H1 (cell line): ENCODE measurements at regions not wholly inside any gene's neighbourhood (a gene's known extent, or its start where the extent isn't known, plus 50 kb on each side); places are given as distances from the start of the nearest gene placed in this dataset.

Experiments used
- CTCF ChIA-PET: fragments of 300-600 bp; sonication (Branson Sonifier 250); formaldehyde crosslinking; loops from one replicate; lab custom pipeline; 2021; ENCODE audit not compliant: partially characterized antibody; lab: Charles Lee
- POLR2A ChIA-PET: fragments of 300-600 bp; sonication (Branson Sonifier 250); formaldehyde crosslinking; loops from one replicate; lab custom pipeline; 2021; ENCODE audit warnings: inconsistent platforms; ENCODE audit not compliant: partially characterized antibody; lab: Charles Lee
- DNase-seq, 2 experiments: peaks; one replicate each; pipeline versions ENCODE4 v3.0.0 to v3.0.0-alpha.2; 2010 to 2022; ENCODE audit warnings: low spot score in 2 of 2, low read depth in 1 of 2, mixed read lengths in 1 of 2
- FAIRE-seq: peaks from 2 replicates; lab custom pipeline; 2011; peaks lifted over from hg19 to GRCh38; lab: Jason Lieb, UNC
- H2AFZ ChIP-seq: 2 replicates; pipeline ENCODE4 v1.8.1; 2012; ENCODE audit warnings: low read length, inconsistent platforms
- H2AK5ac ChIP-seq: 2 replicates; pipeline ENCODE4 v1.6.1; 2013; ENCODE audit warnings: low read depth, low read length
- H2BK120ac ChIP-seq: replicated peaks from 2 replicates; pipeline ENCODE3; 2013; ENCODE audit warnings: low read depth, low read length, inconsistent platforms
- H2BK12ac ChIP-seq: 2 replicates; pipeline ENCODE4 v1.6.1; 2013; ENCODE audit warnings: low read depth, low read length
- H2BK15ac ChIP-seq: 2 replicates; pipeline ENCODE4 v1.6.1; 2013; ENCODE audit warnings: low read length
- H2BK20ac ChIP-seq: 2 replicates; pipeline ENCODE4 v1.6.1; 2013; ENCODE audit warnings: low read length
- H2BK5ac ChIP-seq: 2 replicates; pipeline ENCODE4 v1.6.1; 2013; ENCODE audit warnings: low read depth, low read length
- H3K14ac ChIP-seq: 2 replicates; pipeline ENCODE4 v1.6.1; 2013; ENCODE audit warnings: inconsistent platforms; ENCODE audit not compliant: insufficient read length
- H3K18ac ChIP-seq: 2 replicates; pipeline ENCODE4 v1.6.1; 2013; ENCODE audit warnings: low read length; ENCODE audit errors: extremely low read depth
- H3K23ac ChIP-seq: 2 replicates; pipeline ENCODE4 v1.6.1; 2013; ENCODE audit warnings: inconsistent platforms; ENCODE audit not compliant: insufficient read length
- H3K23me2 ChIP-seq: 2 replicates; pipeline ENCODE4 v1.6.1; 2013; ENCODE audit warnings: low read depth, low read length
- H3K27ac ChIP-seq: 2 replicates; pipeline ENCODE4 v1.6.1; 2011; ENCODE audit warnings: low read depth, low read length, inconsistent platforms
- H3K27me3 ChIP-seq, 4 experiments: replicated peaks in 1 of 4; 1 replicate in 1 of 4; 2 replicates in 3 of 4; pipeline versions ENCODE4 v1.6.1 to v1.8.1; 2011 to 2013; ENCODE audit warnings: low read length in 3 of 4, mild to moderate bottlenecking in 3 of 4, inconsistent platforms in 2 of 4, mixed read lengths in 2 of 4, moderate library complexity in 1 of 4; ENCODE audit not compliant: control insufficient read depth in 3 of 4, insufficient read depth in 3 of 4; ENCODE audit errors: extremely low read depth in 1 of 4
- H3K36me3 ChIP-seq, 4 experiments: 2 replicates each; pipeline versions ENCODE4 v1.6.1 to v1.8.1; 2011 to 2013; ENCODE audit warnings: mild to moderate bottlenecking in 4 of 4, low read length in 3 of 4, moderate library complexity in 2 of 4, control low read depth in 1 of 4, inconsistent platforms in 1 of 4; ENCODE audit not compliant: insufficient read depth in 4 of 4, control insufficient read depth in 2 of 4
- H3K4ac ChIP-seq: replicated peaks from 2 replicates; pipeline ENCODE3; 2013; ENCODE audit warnings: low read length, low read depth, mixed read lengths, inconsistent platforms; ENCODE audit not compliant: insufficient read length
- H3K4me1 ChIP-seq, 4 experiments: replicated peaks in 1 of 4; 1 replicate in 1 of 4; 2 replicates in 3 of 4; pipeline versions ENCODE4 v1.6.1 to v1.8.1; 2011 to 2013; ENCODE audit warnings: low read length in 3 of 4, inconsistent platforms in 2 of 4, mixed read lengths in 1 of 4; ENCODE audit not compliant: insufficient read depth in 4 of 4, control insufficient read depth in 3 of 4
- H3K4me2 ChIP-seq, 2 experiments: 2 replicates each; pipeline versions ENCODE4 v1.6.1 to v1.8.1; 2011 to 2013; ENCODE audit warnings: low read depth in 2 of 2, low read length in 2 of 2, control low read depth in 1 of 2, inconsistent platforms in 1 of 2, mild to moderate bottlenecking in 1 of 2; ENCODE audit not compliant: insufficient read depth in 1 of 2
- H3K4me3 ChIP-seq, 4 experiments: fragments of 200-600, 300-600 bp in 1 of 4; sonication (generic), shearing (Covaris generic), sonication (Bioruptor Twin) in 1 of 4; 2 replicates each; pipeline versions ENCODE4 v1.5.1 to v1.8.1; 2011 to 2016; ENCODE audit warnings: low read length in 4 of 4, low read depth in 3 of 4, control low read depth in 2 of 4, inconsistent platforms in 2 of 4, mild to moderate bottlenecking in 2 of 4, mixed read lengths in 1 of 4, moderate library complexity in 1 of 4; ENCODE audit not compliant: insufficient read depth in 2 of 4; ENCODE audit errors: extremely low read depth in 1 of 4
- H3K56ac ChIP-seq: replicated peaks from 2 replicates; pipeline ENCODE3; 2013; ENCODE audit warnings: low read depth, mild to moderate bottlenecking, mixed read lengths, low read length, inconsistent platforms; ENCODE audit not compliant: insufficient read length
- H3K79me1 ChIP-seq: 2 replicates; pipeline ENCODE4 v1.6.1; 2013; ENCODE audit warnings: low read depth, low read length, control low read depth
- H3K79me2 ChIP-seq, 2 experiments: 2 replicates each; pipeline versions ENCODE4 v1.6.1 to v1.8.1; 2012 to 2013; ENCODE audit warnings: low read length in 2 of 2, mild to moderate bottlenecking in 2 of 2, inconsistent platforms in 1 of 2; ENCODE audit not compliant: insufficient read depth in 2 of 2, control insufficient read depth in 1 of 2
- H3K9ac ChIP-seq, 4 experiments: replicated peaks in 1 of 4; 1 replicate in 1 of 4; 2 replicates in 3 of 4; pipeline versions ENCODE4 v1.6.1 to v1.8.1; 2011 to 2013; ENCODE audit warnings: low read depth in 3 of 4, low read length in 3 of 4, control low read depth in 2 of 4, mild to moderate bottlenecking in 2 of 4, moderate library complexity in 2 of 4, inconsistent platforms in 1 of 4; ENCODE audit errors: extremely low read depth in 1 of 4
- H3K9me3 ChIP-seq, 2 experiments: 2 replicates each; pipeline versions ENCODE4 v1.6.1 to v1.8.1; 2012 to 2013; ENCODE audit warnings: mild to moderate bottlenecking in 2 of 2, moderate library complexity in 2 of 2, control low read depth in 1 of 2, inconsistent platforms in 1 of 2, low read depth in 1 of 2, low read length in 1 of 2, mixed read lengths in 1 of 2; ENCODE audit not compliant: insufficient read depth in 2 of 2
- H4K20me1 ChIP-seq, 2 experiments: replicated peaks in 1 of 2; 2 replicates each; pipeline versions ENCODE3 to v1.8.1; 2011 to 2013; ENCODE audit warnings: inconsistent platforms in 2 of 2, low read length in 2 of 2, mild to moderate bottlenecking in 1 of 2; ENCODE audit not compliant: insufficient read depth in 2 of 2, control insufficient read depth in 1 of 2
- H4K5ac ChIP-seq: 2 replicates; pipeline ENCODE4 v1.6.1; 2013; ENCODE audit warnings: low read length, low read depth, mixed read lengths, inconsistent platforms; ENCODE audit not compliant: insufficient read length
- H4K8ac ChIP-seq: 2 replicates; pipeline ENCODE4 v1.8.0; 2013; ENCODE audit warnings: mild to moderate bottlenecking, moderate library complexity, low read length, inconsistent platforms; ENCODE audit not compliant: insufficient read depth; ENCODE audit errors: extremely low read depth
- H4K91ac ChIP-seq: replicated peaks from 2 replicates; pipeline ENCODE3; 2013; ENCODE audit warnings: low read length, mixed read lengths, inconsistent platforms; ENCODE audit not compliant: insufficient read length
- BACH1 ChIP-seq: IDR thresholded peaks from 2 replicates; pipeline ENCODE4 v1.6.1; 2012; ENCODE audit warnings: low read length, improper control_type of control experiment
- BRCA1 ChIP-seq: IDR thresholded peaks from 2 replicates; pipeline ENCODE4 v1.6.1; 2012; ENCODE audit warnings: low read depth, low read length, improper control_type of control experiment
- FOSL1 ChIP-seq: IDR thresholded peaks from 2 replicates; pipeline ENCODE4 v1.6.1; 2011; ENCODE audit warnings: mild to moderate bottlenecking, low read depth, low read length, moderate library complexity; ENCODE audit not compliant: insufficient read depth
- HDAC6 ChIP-seq: IDR thresholded peaks from one replicate; pipeline ENCODE4 v1.7.1; 2012; ENCODE audit warnings: low read depth, mild to moderate bottlenecking, inconsistent platforms, low read length, moderate library complexity
- MAFK ChIP-seq: IDR thresholded peaks from 2 replicates; pipeline ENCODE4 v1.6.1; 2012; ENCODE audit warnings: low read depth, mild to moderate bottlenecking, improper control_type of control experiment, low read length
- NRF1 ChIP-seq: IDR thresholded peaks from 2 replicates; pipeline ENCODE4 v1.6.1; 2011; ENCODE audit warnings: mild to moderate bottlenecking, low read depth, low read length, improper control_type of control experiment
- POLR2A ChIP-seq, 2 experiments: IDR thresholded peaks; 1 replicate in 1 of 2; 2 replicates in 1 of 2; pipeline ENCODE4 v1.6.1; 2011; ENCODE audit warnings: low read depth in 2 of 2, low read length in 2 of 2, mild to moderate bottlenecking in 2 of 2; ENCODE audit errors: control extremely low read depth in 1 of 2
- POLR2AphosphoS5 ChIP-seq: IDR thresholded peaks from 2 replicates; pipeline ENCODE4 v1.6.1; 2011; ENCODE audit warnings: low read depth, low read length
- SIN3A ChIP-seq, 2 experiments: IDR thresholded peaks in 1 of 2; conservative IDR thresholded peaks in 1 of 2; 2 replicates each; pipeline ENCODE4 v1.6.1; 2011 to 2012; ENCODE audit warnings: low read length in 2 of 2, improper control_type of control experiment in 1 of 2, low read depth in 1 of 2, mild to moderate bottlenecking in 1 of 2
- SRF ChIP-seq: IDR thresholded peaks from 2 replicates; pipeline ENCODE4 v1.6.1; 2011; ENCODE audit warnings: mild to moderate bottlenecking, low read depth, low read length, moderate library complexity
- TCF12 ChIP-seq: IDR thresholded peaks from 2 replicates; pipeline ENCODE4 v1.6.1; 2011; ENCODE audit warnings: low read depth, mild to moderate bottlenecking, low read length
- WGBS, 2 experiments: shearing (Covaris generic) in 1 of 2; methylation state at CpG; one replicate each; pipeline versions ENCODE4 v1.1.6 to v1.1.7; 2013 to 2015; ENCODE audit warnings: low lambda C conversion rate in 2 of 2, mixed read lengths in 2 of 2, inconsistent platforms in 1 of 2, low coverage in 1 of 2, missing lambda C conversion rate in 1 of 2; ENCODE audit not compliant: insufficient replicate concordance in 2 of 2, insufficient coverage in 1 of 2, insufficient read length in 1 of 2; ENCODE audit errors: extremely low coverage in 1 of 2, missing lambda C conversion rate in 1 of 2; 5-methylcytosine and 5-hydroxymethylcytosine counted together

DNA sequence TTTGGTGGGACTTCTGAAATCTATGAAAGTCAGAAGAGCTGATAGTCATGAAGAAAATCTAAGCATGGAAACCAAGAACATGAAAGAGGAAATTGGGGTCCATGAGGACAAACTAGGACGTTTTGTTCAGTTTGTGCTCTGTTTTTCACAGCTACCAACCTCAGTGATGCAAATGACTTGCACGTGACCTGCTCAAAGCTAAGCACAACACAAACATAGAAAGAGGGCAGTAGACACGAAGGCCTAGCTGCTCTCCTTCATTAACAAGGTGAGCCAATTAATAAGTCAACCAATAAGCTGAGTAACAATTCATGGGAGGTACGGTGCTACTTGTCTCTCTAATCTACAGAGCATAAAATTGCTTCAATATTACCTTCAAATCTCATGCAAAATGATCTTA is 684.1 kb downstream of the TRAM1L1 start:
- Histone ChIP-seq H2BK20ac (no peak overlapping the region), H4K8ac (no peak overlapping the region), H2AK5ac (no peak overlapping the region), H3K23me2 (no peaks in the 10 kb centered on the region), H3K4me2 (no peak overlapping the region), H2AFZ (peak overlapping the region; percentile 48; the same call in 1 of the 2 replicates), H3K79me2 (no peaks in the 10 kb centered on the region), H3K9ac (no peak overlapping the region), H3K14ac (no peak overlapping the region), H4K91ac (no peak overlapping the region), H2BK15ac (no peak overlapping the region), H3K9me3 (no peaks in the 10 kb centered on the region), H3K27me3 (no peaks in the 10 kb centered on the region), H3K27ac (no peak overlapping the region), H3K56ac (no peak overlapping the region), H3K36me3 (no peaks in the 10 kb centered on the region), H3K4me1 (no peaks in the 10 kb centered on the region), H3K23ac (no peak overlapping the region), H3K4me3 (no peak overlapping the region), H3K18ac (no peak overlapping the region), H2BK5ac (no peak overlapping the region), H3K4ac (no peak overlapping the region), H4K5ac (no peak overlapping the region), H2BK120ac (no peak overlapping the region), H4K20me1 (no peaks in the 10 kb centered on the region), H3K79me1 (no peaks in the 10 kb centered on the region), H2BK12ac (no peak overlapping the region)
- 85% methylated on average over 4 of the region's 4 CpGs; no CpG with 5 or more reads in 1 of the 2 experiments for WGBS, 2 experiments
- no peak for TF ChIP-seq BRCA1
- no peak for TF ChIP-seq SRF
- no peak for TF ChIP-seq TCF12
- no peak for TF ChIP-seq POLR2A (IDR thresholded peaks at IDR 0.05; ENCODE audit: control extremely low read depth in 1 of 2, low read depth in 2 of 2, low read length in 2 of 2)
- no peak for TF ChIP-seq MAFK
- TF ChIP-seq BACH1 = no peak
- no peak for TF ChIP-seq POLR2AphosphoS5
- no peak for TF ChIP-seq HDAC6
- TF ChIP-seq NRF1 = no peak
- TF ChIP-seq SIN3A (conservative IDR thresholded peaks at IDR 0.05 in 1 of 2, IDR thresholded peaks at IDR 0.05 in 1 of 2; ENCODE audit: low read depth in 1 of 2, low read length in 2 of 2) = no peak
- no peak for TF ChIP-seq FOSL1
- DNase-seq (no peak), FAIRE-seq (peak; percentile 13)
- CTCF ChIA-PET = no interaction called here
- POLR2A ChIA-PET = no interaction called here
